Epidermal melanocyte (primary cell): ENCODE measurements at regions not wholly inside any gene's neighbourhood (a gene's known extent, or its start where the extent isn't known, plus 50 kb on each side); places are given as distances from the start of the nearest gene placed in this dataset.

Source experiments
- DNase-seq: peaks from one replicate; pipeline ENCODE4 v3.0.0; 2011; ENCODE audit warnings: low spot score; ENCODE audit not compliant: insufficient read length

DNA sequence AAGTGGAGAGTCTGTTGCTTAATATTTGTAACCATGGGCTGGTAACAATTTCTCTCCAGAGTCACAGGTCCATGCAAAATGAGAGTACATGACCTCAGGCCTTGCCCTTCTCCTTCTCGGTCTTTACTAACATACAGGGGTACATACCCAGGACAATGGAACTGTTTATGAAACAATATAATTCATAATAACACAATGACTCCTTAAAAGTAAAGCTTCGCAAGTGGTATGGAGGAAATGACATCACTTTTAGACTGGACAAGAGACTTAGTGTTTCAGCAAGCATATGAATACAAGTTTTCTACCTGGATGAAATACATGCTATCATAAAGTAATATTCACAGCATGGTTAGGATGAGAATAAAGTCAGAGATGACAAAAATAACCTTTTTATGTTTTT, 386.6 kb downstream of the PLK2 start:
- no peak for DNase-seq

- DNase-seq: no peak
Observed at GRCh38 chr5:58072300-58072965, 387.5 kb downstream of the PLK2 start.

DNA sequence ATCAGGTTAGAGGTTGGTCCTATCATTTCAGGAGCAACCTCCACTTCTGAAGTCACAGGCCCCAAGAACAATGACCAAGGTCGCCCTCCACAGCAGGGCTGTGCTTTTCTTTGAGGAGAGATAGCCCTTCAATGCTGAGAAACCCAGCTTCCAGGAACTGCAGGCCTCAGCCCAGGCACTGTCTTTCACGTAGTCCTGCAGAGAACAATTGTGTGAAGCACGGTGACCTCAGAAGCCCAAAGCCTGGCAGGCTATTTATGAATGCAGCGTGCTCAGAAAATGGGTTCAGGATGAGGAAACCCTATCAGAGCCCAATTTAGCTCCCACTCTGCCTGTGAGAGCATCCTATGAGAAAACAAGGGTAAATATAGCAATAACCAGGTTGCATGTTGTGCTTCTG, 388.3 kb downstream of the PLK2 start:
- no peak for DNase-seq

- DNase-seq: no peak
Observed at GRCh38 chr5:58069846-58070245, 390.0 kb downstream of the PLK2 start.

- no peak for DNase-seq
Observed at GRCh38 chr5:58069016-58069705, 390.7 kb downstream of the PLK2 start.

- no peak for DNase-seq
Observed at GRCh38 chr5:58066557-58066956, 393.3 kb downstream of the PLK2 start.

GRCh38 chr5:58066076-58066475, 393.8 kb downstream of the PLK2 start:
- no peak for DNase-seq

GRCh38 chr5:58064801-58065200, 395.1 kb downstream of the PLK2 start:
- DNase-seq: no peak

GRCh38 chr5:58060996-58061395, 398.9 kb downstream of the PLK2 start:
- DNase-seq: no peak

GRCh38 chr5:58057324-58057723, 402.6 kb downstream of the PLK2 start:
- no peak for DNase-seq

DNA sequence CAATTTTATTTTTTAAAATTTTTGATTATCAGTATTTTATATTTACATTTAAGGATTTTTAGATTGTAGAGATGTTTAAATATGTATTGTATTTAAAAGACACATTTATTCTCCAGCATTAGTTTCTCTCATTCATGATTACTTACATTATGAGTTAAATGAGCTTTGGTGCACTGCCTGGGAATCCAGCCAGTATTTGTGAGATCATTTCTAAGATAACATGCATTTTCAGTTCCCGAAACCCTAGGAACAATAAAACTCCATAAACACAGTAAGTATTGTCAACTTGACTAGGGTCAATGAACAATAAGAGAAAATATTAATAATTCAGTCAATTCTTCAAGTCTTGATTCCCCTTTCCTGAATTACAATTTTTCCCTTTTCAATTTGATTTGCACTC, 403.3 kb downstream of the PLK2 start:
- DNase-seq: no peak

DNA sequence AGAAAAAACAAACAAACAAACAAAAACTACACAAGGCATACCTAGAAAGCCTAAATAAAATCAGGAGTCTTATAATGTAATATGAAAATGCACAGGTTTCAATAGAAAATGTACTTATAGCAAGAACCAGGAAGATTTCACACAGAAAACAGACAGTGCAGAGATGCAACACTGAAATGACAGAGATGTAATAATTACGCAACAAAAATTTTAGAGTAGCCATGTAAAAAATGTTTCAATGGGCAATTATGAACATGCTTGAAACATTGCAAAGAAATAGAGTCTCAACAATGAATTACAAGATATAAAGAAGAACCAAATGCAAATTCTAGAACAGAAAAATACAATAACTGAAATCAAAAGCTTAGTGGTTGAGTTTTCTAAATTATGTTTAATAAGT, 405.9 kb downstream of the PLK2 start:
- no peak for DNase-seq

DNA sequence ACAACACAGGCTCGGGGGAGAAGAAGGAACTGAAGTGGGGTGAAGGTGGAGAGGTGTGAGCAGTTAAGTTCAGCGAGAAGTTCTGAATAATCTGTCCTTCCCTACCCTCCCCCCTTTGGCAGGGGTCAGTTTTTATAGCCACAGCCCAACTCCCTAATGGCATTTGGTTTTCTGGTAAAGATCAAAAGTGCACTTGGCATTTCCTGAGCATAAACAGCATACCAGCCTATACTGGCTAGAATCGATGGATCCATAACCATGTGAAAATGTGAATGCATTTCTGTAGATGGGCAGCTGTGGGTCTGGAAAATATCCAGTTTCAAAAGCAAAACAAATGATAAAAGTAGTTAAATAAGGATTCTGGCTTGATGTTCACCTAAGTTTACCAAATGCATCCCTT, 410.9 kb downstream of the PLK2 start:
- DNase-seq: no peak

DNA sequence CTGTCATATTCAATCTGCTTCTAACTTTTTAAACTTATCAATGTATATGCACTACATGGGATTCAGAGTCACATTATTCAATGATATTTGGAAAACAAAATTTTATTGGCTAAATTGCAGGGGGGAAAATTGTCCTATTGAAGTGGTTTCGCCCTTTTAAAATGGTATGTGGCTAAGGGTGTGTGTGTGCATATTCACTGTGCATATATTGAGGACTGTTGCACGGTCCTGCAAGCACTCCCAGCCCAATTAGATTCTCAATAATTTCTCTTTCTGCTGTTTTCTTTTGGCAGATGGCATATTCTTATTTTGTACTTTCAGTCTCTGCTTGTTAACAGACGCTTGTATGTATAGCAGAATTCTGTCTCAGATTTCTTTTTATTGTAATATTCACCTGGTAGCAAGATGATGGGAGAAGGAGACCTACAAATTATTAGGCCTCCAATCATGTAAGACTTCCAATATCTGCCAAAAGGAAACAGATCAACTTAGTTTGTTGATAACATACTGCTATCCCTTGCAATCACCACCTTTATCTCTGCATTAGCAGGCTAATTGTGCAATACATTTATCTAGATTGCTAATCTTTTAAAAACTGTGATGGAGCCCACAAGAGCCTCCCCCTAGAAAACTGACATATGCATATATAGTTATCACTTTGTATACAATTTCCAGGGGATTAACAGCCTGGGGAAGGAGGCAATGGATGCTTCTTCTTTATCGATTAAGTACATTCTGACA, 411.5 kb downstream of the PLK2 start:
- no peak for DNase-seq

GRCh38 chr5:58046371-58046770, 413.5 kb downstream of the PLK2 start:
- no peak for DNase-seq

DNA sequence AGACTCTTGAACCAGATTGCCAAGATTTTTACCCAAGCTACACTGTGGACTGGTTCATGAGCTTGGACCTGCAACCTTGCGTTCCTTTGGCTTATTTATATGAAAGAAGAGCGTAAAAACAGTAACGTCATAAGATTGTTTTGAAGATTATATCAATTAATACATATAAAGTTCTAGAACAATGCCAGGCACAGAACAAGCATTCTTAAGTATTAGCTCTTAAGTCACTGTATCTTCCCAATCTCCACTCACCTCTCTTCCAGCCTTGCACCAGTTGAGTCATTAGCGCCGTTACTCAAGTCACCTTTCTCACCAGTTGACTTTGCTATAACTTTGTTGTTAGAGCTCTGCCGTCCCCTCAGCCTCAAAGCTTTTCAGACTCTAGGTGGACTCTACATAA, 415.7 kb downstream of the PLK2 start:
- DNase-seq: no peak

DNA sequence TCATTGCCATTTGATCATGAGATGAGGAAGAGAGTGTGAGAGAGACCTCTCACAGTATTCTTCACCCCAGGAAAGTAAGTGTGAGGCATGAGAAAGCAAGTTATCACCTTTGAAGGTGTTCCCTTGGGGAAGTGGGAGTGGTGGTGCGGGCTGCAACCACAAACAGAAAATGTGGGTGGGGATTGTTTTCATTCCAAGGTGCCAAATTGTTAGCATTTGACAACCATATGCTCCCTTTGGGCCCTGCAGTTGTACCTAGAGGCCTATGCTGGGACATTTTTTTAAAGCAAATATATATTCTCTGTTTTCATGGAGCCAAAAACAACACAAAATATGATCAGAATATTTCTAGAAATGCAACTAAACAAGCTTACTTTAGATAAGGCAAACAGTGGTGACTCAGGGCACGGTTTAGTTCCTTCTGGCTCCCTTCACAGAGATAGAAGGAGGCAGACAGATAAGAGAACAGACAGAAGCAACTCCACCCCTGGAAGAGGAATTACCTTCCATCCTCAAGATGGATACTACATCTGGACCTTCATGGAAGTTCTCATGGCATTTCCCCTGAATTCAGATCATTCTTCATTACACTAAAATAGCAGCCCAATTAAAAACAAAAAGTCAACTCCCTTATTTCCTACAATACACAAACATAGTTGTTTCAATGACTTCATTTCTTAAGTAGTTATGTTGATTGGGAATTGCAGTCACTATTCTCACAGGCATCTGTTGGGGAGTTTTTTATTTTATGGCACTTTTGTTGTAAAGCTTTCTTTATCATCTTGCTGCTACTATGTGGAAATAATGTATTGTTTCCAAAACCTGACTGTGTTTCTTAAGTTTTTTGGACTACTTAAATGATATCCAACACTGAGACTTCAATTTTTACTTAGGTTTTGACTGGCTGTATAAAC, 416.6 kb downstream of the PLK2 start:
- DNase-seq: no peak

DNA sequence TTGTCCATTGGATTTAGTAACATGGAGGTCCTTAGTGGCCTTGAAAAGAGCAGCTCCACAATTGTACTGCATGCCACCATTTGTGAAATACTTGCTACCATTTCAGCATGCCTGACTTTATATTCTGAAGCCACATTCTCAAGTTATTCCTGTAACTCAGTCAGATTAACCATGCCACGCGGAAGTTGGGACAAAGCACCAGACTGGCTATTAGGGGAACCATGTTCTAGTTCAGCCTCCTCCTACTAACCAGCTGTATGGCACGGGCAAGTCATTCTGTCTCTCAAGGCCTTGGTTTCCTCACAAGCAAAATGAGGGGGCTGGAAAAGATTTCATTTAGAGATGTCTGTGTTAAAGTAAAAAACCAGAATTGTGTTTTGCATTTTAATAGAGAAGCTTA, 418.0 kb downstream of the PLK2 start:
- no peak for DNase-seq

- no peak for DNase-seq
Observed at GRCh38 chr5:58040846-58041245, 419.0 kb downstream of the PLK2 start.

GRCh38 chr5:58040044-58040443, 419.8 kb downstream of the PLK2 start:
- no peak for DNase-seq

DNA sequence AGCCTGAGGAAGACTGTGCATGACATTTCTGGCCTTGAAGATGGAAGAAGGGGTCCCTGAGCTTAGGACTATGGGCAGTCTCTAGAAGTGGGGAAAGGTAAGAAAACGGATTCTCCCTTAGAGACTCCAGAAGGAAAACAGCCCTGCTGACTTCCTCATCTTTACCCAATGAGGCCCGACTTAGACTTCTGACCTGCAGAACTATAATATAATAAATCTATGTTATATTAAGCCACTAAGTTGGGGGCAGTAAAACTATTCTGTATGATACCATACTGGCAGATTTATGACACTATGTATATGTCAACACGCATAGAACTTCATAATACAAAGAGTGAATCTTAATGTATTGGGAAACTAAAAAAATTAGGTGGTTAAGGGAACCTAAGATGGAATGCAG, 422.0 kb downstream of the PLK2 start:
- no peak for DNase-seq

- DNase-seq: no peak
Observed at GRCh38 chr5:58025809-58026208, 434.1 kb downstream of the PLK2 start.
